Endothelial cell of umbilical vein (primary cell): ENCODE measurements at regions not wholly inside any gene's neighbourhood (a gene's known extent, or its start where the extent isn't known, plus 50 kb on each side); places are given as distances from the start of the nearest gene placed in this dataset.
"Not testable (repeated sequence)": the region's sequence is repeated elsewhere in the genome, so short reads cannot be mapped to it uniquely, and the experiment has no call there.

Experiments used
- BruUV-seq: library from RNA; stranded (reverse); fragments of 400-500 nt; replicated peaks from 2 replicates; lab custom pipeline; 2021; lab: Mats Ljungman, UMichigan
- CTCF ChIA-PET: fragments of 300-600, 350-600 bp; sonication (Branson Sonifier 250); formaldehyde crosslinking; loops from one replicate; lab custom pipeline; 2021; ENCODE audit warnings: antibody characterized with exemption, inconsistent platforms; lab: Charles Lee
- POLR2A ChIA-PET: fragments of 300-600, 350-600 bp; sonication (Branson Sonifier 250); formaldehyde crosslinking; loops from one replicate; lab custom pipeline; 2021; ENCODE audit warnings: antibody characterized with exemption, inconsistent platforms; lab: Charles Lee
- DNase-seq: peaks from one replicate; pipeline ENCODE4 v3.0.0-alpha.2; 2011; ENCODE audit warnings: low read depth, low spot score
- FAIRE-seq: peaks from 2 replicates; lab custom pipeline; 2011; peaks lifted over from hg19 to GRCh38; lab: Jason Lieb, UNC
- H2AFZ ChIP-seq: 2 replicates; pipeline ENCODE4 v1.6.0; 2012; ENCODE audit warnings: low read depth, low read length, control low read depth, inconsistent platforms
- H3K27ac ChIP-seq: 2 replicates; pipeline ENCODE4 v1.5.1; 2011; ENCODE audit warnings: low read depth, mild to moderate bottlenecking, control low read depth, low read length, moderate library complexity; ENCODE audit not compliant: insufficient read depth
- H3K27me3 ChIP-seq, 2 experiments: 2 replicates each; pipeline versions ENCODE4 v1.6.0 to v1.6.1; 2011; ENCODE audit warnings: low read length in 2 of 2, mixed read lengths in 1 of 2; ENCODE audit not compliant: control insufficient read depth in 2 of 2, insufficient read depth in 2 of 2
- H3K36me3 ChIP-seq, 2 experiments: 2 replicates in 1 of 2; 3 replicates in 1 of 2; pipeline ENCODE4 v1.5.1; 2011; ENCODE audit warnings: low read length in 2 of 2, mild to moderate bottlenecking in 1 of 2, moderate library complexity in 1 of 2; ENCODE audit not compliant: control insufficient read depth in 2 of 2, insufficient read depth in 2 of 2; ENCODE audit errors: extremely low read depth in 1 of 2
- H3K4me1 ChIP-seq: 3 replicates; pipeline ENCODE4 v1.5.1; 2011; ENCODE audit warnings: mild to moderate bottlenecking, low read length; ENCODE audit not compliant: control insufficient read depth, insufficient read depth; ENCODE audit errors: extremely low read depth
- H3K4me2 ChIP-seq: 2 replicates; pipeline ENCODE4 v1.6.1; 2011; ENCODE audit warnings: low read length, control low read depth, mixed read lengths; ENCODE audit not compliant: insufficient read depth
- H3K4me3 ChIP-seq, 3 experiments: fragments of 200-600 bp in 1 of 3; sonication (generic), shearing (Covaris generic) in 1 of 3; replicated peaks in 1 of 3; 2 replicates each; pipeline ENCODE4 v1.5.1; 2011 to 2016; ENCODE audit warnings: control low read depth in 3 of 3, low read length in 3 of 3, mild to moderate bottlenecking in 2 of 3, inconsistent platforms in 1 of 3, low read depth in 1 of 3, moderate library complexity in 1 of 3; ENCODE audit not compliant: insufficient read depth in 1 of 3
- H3K79me2 ChIP-seq: 2 replicates; pipeline ENCODE4 v1.6.0; 2012; ENCODE audit warnings: low read length, inconsistent platforms; ENCODE audit not compliant: control insufficient read depth, insufficient read depth
- H3K9ac ChIP-seq: replicated peaks from 2 replicates; pipeline ENCODE3; 2011; ENCODE audit warnings: low read length, control low read depth; ENCODE audit not compliant: insufficient read depth; ENCODE audit errors: extremely low read depth
- H3K9me1 ChIP-seq: replicated peaks from 3 replicates; pipeline ENCODE4 v1.6.0; 2011; ENCODE audit warnings: mild to moderate bottlenecking, low read length; ENCODE audit not compliant: control insufficient read depth, insufficient read depth; ENCODE audit errors: extremely low read depth
- H3K9me3 ChIP-seq: replicated peaks from 2 replicates; pipeline ENCODE4 v1.5.1; 2012; ENCODE audit warnings: low read length, inconsistent platforms; ENCODE audit not compliant: control insufficient read depth, insufficient read depth
- H4K20me1 ChIP-seq: replicated peaks from 2 replicates; pipeline ENCODE3; 2011; ENCODE audit warnings: mild to moderate bottlenecking, low read length; ENCODE audit not compliant: control insufficient read depth, insufficient read depth; ENCODE audit errors: extremely low read depth
- EZH2 ChIP-seq: IDR thresholded peaks from 2 replicates; pipeline ENCODE4 v1.6.1; 2012; ENCODE audit warnings: borderline replicate concordance, low read depth, mild to moderate bottlenecking, moderate library complexity, low read length, inconsistent platforms; ENCODE audit not compliant: severe bottlenecking
- JUN ChIP-seq: IDR thresholded peaks from 2 replicates; pipeline ENCODE4 v1.6.1; 2011; ENCODE audit warnings: borderline replicate concordance, low read depth; ENCODE audit not compliant: insufficient read length, insufficient read depth
- MYC ChIP-seq: IDR thresholded peaks from one replicate; pipeline ENCODE4 v1.6.1; 2011; ENCODE audit warnings: mild to moderate bottlenecking, low read depth, low read length
- POLR2AphosphoS5 ChIP-seq: IDR thresholded peaks from 2 replicates; pipeline ENCODE4 v1.6.1; 2012; ENCODE audit warnings: low read depth, mild to moderate bottlenecking, control low read depth, low read length, moderate library complexity; ENCODE audit not compliant: insufficient read depth
- dilution Hi-C: fragments of 300-500 bp; cut with MboI; formaldehyde crosslinking; loops from one replicate; pipeline ENCODE4 v1.15.0; 2019; ENCODE audit warnings: low sequenced_read_pairs; ENCODE audit not compliant: extremely low pct_ligation_motif_present
- intact Hi-C: fragments of 100-400 bp; cut with micrococcal nuclease; formaldehyde crosslinking; loops from one replicate; pipeline ENCODE4 v1.10.0; 2022
- TF ChIP-seq, protein P1 (sequence below): IDR thresholded peaks from 2 replicates; pipeline ENCODE4 v1.6.1; 2011; ENCODE audit not compliant: insufficient read depth, insufficient read length
- TF ChIP-seq, protein P2 (sequence below), 2 donors: IDR thresholded peaks; 1 replicate in 1 of 2; 2 replicates in 1 of 2; pipeline ENCODE4 v1.5.1; 2011; ENCODE audit warnings: low read length in 2 of 2, mild to moderate bottlenecking in 2 of 2, moderate library complexity in 2 of 2, control low read depth in 1 of 2, inconsistent platforms in 1 of 2, low read depth in 1 of 2; ENCODE audit not compliant: insufficient read depth in 1 of 2; ENCODE audit errors: extremely low read depth in 1 of 2

DNA sequence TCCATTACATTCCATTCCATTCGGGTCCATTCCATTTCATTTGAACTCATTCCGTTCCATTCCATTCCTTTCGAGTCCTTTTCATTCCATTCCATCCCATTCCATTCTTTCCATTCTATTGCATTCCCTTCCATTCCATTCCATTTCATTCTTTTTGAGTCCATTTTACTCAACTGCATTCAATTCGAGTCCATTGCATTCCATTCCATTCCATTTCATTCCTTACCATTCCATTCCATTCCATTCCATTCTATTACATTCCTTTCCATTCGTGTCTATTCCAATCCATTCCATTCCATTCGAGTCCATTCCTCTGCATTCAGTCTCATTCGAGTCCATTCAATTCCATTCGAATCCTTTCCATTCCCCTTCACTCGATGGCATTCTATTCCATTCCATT lies 1128.8 kb downstream of the RPIA start:
- FAIRE-seq, result no peak
- no TSS peak for BruUV-seq
- intact Hi-C loops (no loop called here), dilution Hi-C loops (no loop called here)
- no peaks in the 10 kb centered on the region for H3K36me3 ChIP-seq
- H3K4me2 ChIP-seq, result no peak overlapping the region
- no peak overlapping the region for H3K4me3 ChIP-seq
- no peaks in the 10 kb centered on the region for H3K79me2 ChIP-seq
- no peak overlapping the region for H3K9ac ChIP-seq
- TF ChIP-seq POLR2AphosphoS5 (no peak), EZH2 (no peak)
- no peaks in the 10 kb centered on the region for H3K9me1 ChIP-seq
- POLR2A ChIA-PET, result no interaction called here
- CTCF ChIA-PET, result no interaction called here
- H3K9me3 ChIP-seq, result peaks cover 57% of the 10 kb centered on the region
- no peak for DNase-seq
- no peaks in the 10 kb centered on the region for H4K20me1 ChIP-seq
- no peak overlapping the region for H3K27ac ChIP-seq
- no peaks in the 10 kb centered on the region for H3K4me1 ChIP-seq
- H3K27me3 ChIP-seq, result no peaks in the 10 kb centered on the region
- no peak overlapping the region for H2AFZ ChIP-seq

DNA sequence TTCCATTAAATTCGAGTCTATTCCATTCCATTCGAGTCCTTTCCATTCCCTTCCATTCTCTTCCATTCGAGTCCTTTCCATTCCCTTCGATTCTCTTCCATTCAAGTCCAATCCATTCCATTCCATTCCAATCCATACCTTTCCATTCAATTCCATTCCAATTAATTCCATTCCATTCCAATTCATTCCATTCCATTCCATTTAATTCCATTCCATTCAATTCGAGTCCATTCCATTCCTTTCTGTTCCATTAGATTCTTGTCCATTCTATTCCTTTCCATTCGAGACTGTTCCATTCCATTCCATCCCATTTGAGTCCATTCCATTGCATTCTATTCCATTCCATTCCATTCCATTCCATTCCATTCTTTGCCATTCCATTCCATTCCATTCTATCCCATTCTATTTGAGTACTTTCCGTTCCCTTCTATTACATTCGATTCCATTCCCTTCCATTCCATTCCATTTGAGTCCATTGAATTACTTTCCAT lies 1130.0 kb downstream of the RPIA start:
- Histone ChIP-seq H3K4me1 (no peaks in the 10 kb centered on the region), H3K4me2 (no peak overlapping the region), H3K9me1 (no peaks in the 10 kb centered on the region), H3K9me3 (peaks cover 68% of the 10 kb centered on the region), H3K27me3 (no peaks in the 10 kb centered on the region), H2AFZ (no peak overlapping the region), H3K36me3 (no peaks in the 10 kb centered on the region), H3K79me2 (no peaks in the 10 kb centered on the region), H3K27ac (no peak overlapping the region), H3K9ac (no peak overlapping the region), H3K4me3 (no peak overlapping the region), H4K20me1 (no peaks in the 10 kb centered on the region)
- no TSS peak for BruUV-seq
- POLR2A ChIA-PET, result no interaction called here
- intact Hi-C loops, result no loop called here
- dilution Hi-C loops, result no loop called here
- CTCF ChIA-PET, result no interaction called here
- no peak for DNase-seq
- TF ChIP-seq, protein P1, sequence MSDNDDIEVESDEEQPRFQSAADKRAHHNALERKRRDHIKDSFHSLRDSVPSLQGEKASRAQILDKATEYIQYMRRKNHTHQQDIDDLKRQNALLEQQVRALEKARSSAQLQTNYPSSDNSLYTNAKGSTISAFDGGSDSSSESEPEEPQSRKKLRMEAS, result no peak
- TF ChIP-seq MYC, result no peak
- TF ChIP-seq, protein P2, sequence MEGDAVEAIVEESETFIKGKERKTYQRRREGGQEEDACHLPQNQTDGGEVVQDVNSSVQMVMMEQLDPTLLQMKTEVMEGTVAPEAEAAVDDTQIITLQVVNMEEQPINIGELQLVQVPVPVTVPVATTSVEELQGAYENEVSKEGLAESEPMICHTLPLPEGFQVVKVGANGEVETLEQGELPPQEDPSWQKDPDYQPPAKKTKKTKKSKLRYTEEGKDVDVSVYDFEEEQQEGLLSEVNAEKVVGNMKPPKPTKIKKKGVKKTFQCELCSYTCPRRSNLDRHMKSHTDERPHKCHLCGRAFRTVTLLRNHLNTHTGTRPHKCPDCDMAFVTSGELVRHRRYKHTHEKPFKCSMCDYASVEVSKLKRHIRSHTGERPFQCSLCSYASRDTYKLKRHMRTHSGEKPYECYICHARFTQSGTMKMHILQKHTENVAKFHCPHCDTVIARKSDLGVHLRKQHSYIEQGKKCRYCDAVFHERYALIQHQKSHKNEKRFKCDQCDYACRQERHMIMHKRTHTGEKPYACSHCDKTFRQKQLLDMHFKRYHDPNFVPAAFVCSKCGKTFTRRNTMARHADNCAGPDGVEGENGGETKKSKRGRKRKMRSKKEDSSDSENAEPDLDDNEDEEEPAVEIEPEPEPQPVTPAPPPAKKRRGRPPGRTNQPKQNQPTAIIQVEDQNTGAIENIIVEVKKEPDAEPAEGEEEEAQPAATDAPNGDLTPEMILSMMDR (IDR thresholded peaks at IDR 0.05; ENCODE audit: extremely low read depth in 1 of 2, insufficient read depth in 1 of 2, low read depth in 1 of 2, low read length in 2 of 2), result no peak
- no peak for TF ChIP-seq EZH2
- no peak for TF ChIP-seq POLR2AphosphoS5
- TF ChIP-seq JUN, result no peak
- no peak for FAIRE-seq

DNA sequence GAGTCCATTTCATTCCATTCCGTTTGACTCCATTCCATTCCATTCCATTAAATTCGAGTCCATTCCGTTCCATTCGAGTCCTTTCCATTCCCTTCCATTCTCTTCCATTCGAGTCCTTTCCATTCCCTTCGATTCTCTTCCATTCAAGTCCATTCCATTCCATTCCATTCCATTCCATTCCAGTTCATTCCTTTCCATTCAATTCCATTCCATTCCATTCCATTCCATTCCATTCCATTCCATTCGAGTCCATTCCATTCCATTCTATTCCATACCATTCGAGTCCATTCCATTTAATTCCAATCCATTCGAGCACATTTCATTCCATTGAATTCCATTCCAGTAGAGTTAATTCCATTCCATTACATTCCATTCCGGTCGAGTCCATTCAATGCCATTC lies 1130.9 kb downstream of the RPIA start:
- H4K20me1 ChIP-seq, H3K27ac ChIP-seq, H3K4me3 ChIP-seq, BruUV-seq, dilution Hi-C loops, CTCF ChIA-PET, H3K79me2 ChIP-seq, H3K4me1 ChIP-seq, H3K27me3 ChIP-seq, intact Hi-C loops, FAIRE-seq, POLR2A ChIA-PET, H3K9ac ChIP-seq, H3K36me3 ChIP-seq, H3K4me2 ChIP-seq, H3K9me1 ChIP-seq, H2AFZ ChIP-seq, DNase-seq: not testable (repeated sequence)
- H3K9me3 ChIP-seq, result peaks cover 72% of the 10 kb centered on the region
